ENCODE measurements at regions not wholly inside any gene's neighbourhood (a gene's known extent, or its start where the extent isn't known, plus 50 kb on each side); places are given as distances from the start of the nearest gene placed in this dataset.

GRCh38 chr6:126419901-126420300, 80.0 kb downstream of the CENPW start:
- in situ Hi-C loops (cut with MboI; ENCODE audit: low sequenced_read_pairs), result no loop called here
- no peak for DNase-seq (ENCODE audit: low spot score in 2 of 2)
- H3K36me3 ChIP-seq (replicated peaks), result no peaks in the 10 kb centered on the region
- H3K4me1 ChIP-seq, result no peaks in the 10 kb centered on the region
- H3K9me3 ChIP-seq, result no peaks in the 10 kb centered on the region
- no peak overlapping the region for H3K4me3 ChIP-seq
- no peaks in the 10 kb centered on the region for H3K27me3 ChIP-seq (ENCODE audit: low read depth)

GRCh38 chr6:126422912-126423311, 83.0 kb downstream of the CENPW start:
- Histone ChIP-seq H3K36me3 (replicated peaks) (no peaks in the 10 kb centered on the region), H3K4me3 (no peak overlapping the region), H3K4me1 (no peaks in the 10 kb centered on the region), H3K9me3 (no peaks in the 10 kb centered on the region), H3K27me3 (ENCODE audit: low read depth) (no peaks in the 10 kb centered on the region)
- DNase-seq (ENCODE audit: low spot score in 2 of 2), result no peak
- in situ Hi-C loops (cut with MboI; ENCODE audit: low sequenced_read_pairs), result no loop called here

- H3K9me3 ChIP-seq, result no peaks in the 10 kb centered on the region
- H3K36me3 ChIP-seq (replicated peaks), result no peaks in the 10 kb centered on the region
- no peak overlapping the region for H3K4me3 ChIP-seq
- in situ Hi-C loops (cut with MboI; ENCODE audit: low sequenced_read_pairs), result no loop called here
- no peaks in the 10 kb centered on the region for H3K4me1 ChIP-seq
- no peaks in the 10 kb centered on the region for H3K27me3 ChIP-seq (ENCODE audit: low read depth)
- DNase-seq (ENCODE audit: low spot score in 2 of 2), result no peak
Measured at GRCh38 chr6:126427713-126428112, 87.8 kb downstream of the CENPW start.

GRCh38 chr6:126429866-126430265, 90.0 kb downstream of the CENPW start:
- Histone ChIP-seq H3K9me3 (no peaks in the 10 kb centered on the region), H3K27me3 (ENCODE audit: low read depth) (no peaks in the 10 kb centered on the region), H3K4me1 (no peaks in the 10 kb centered on the region), H3K4me3 (no peak overlapping the region), H3K36me3 (replicated peaks) (no peaks in the 10 kb centered on the region)
- in situ Hi-C loops (cut with MboI; ENCODE audit: low sequenced_read_pairs), result no loop called here
- no peak for DNase-seq (ENCODE audit: low spot score in 2 of 2)

GRCh38 chr6:126432564-126432963, 92.6 kb downstream of the CENPW start:
- no peaks in the 10 kb centered on the region for H3K27me3 ChIP-seq (ENCODE audit: low read depth)
- H3K4me3 ChIP-seq, result no peak overlapping the region
- in situ Hi-C loops (cut with MboI; ENCODE audit: low sequenced_read_pairs), result no loop called here
- no peak for DNase-seq (ENCODE audit: low spot score in 2 of 2)
- H3K9me3 ChIP-seq, result no peaks in the 10 kb centered on the region
- no peaks in the 10 kb centered on the region for H3K4me1 ChIP-seq
- H3K36me3 ChIP-seq (replicated peaks), result no peaks in the 10 kb centered on the region

GRCh38 chr6:126433927-126434326, 94.0 kb downstream of the CENPW start:
- H3K4me1 ChIP-seq, result no peaks in the 10 kb centered on the region
- no peak overlapping the region for H3K4me3 ChIP-seq
- H3K27me3 ChIP-seq (ENCODE audit: low read depth), result no peaks in the 10 kb centered on the region
- H3K9me3 ChIP-seq, result no peaks in the 10 kb centered on the region
- no peaks in the 10 kb centered on the region for H3K36me3 ChIP-seq (replicated peaks)
- in situ Hi-C loops (cut with MboI; ENCODE audit: low sequenced_read_pairs), result no loop called here
- no peak for DNase-seq (ENCODE audit: low spot score in 2 of 2)

- H3K4me3 ChIP-seq, result no peak overlapping the region
- in situ Hi-C loops (cut with MboI; ENCODE audit: low sequenced_read_pairs), result no loop called here
- no peaks in the 10 kb centered on the region for H3K9me3 ChIP-seq
- H3K36me3 ChIP-seq (replicated peaks), result no peaks in the 10 kb centered on the region
- no peaks in the 10 kb centered on the region for H3K27me3 ChIP-seq (ENCODE audit: low read depth)
- no peak for DNase-seq (ENCODE audit: low spot score in 2 of 2)
- H3K4me1 ChIP-seq, result no peaks in the 10 kb centered on the region
Measured at GRCh38 chr6:126437205-126437604, 97.3 kb downstream of the CENPW start.

GRCh38 chr6:126439040-126439439, 99.1 kb downstream of the CENPW start:
- H3K9me3 ChIP-seq, result no peaks in the 10 kb centered on the region
- in situ Hi-C loops (cut with MboI; ENCODE audit: low sequenced_read_pairs), result no loop called here
- no peak overlapping the region for H3K4me3 ChIP-seq
- peaks cover 6% of the 10 kb centered on the region for H3K4me1 ChIP-seq
- no peaks in the 10 kb centered on the region for H3K27me3 ChIP-seq (ENCODE audit: low read depth)
- no peak for DNase-seq (ENCODE audit: low spot score in 2 of 2)
- H3K36me3 ChIP-seq (replicated peaks), result no peaks in the 10 kb centered on the region

GRCh38 chr6:126440923-126441322, 101.0 kb downstream of the CENPW start:
- DNase-seq (ENCODE audit: low spot score in 2 of 2), result no peak
- Histone ChIP-seq H3K9me3 (no peaks in the 10 kb centered on the region), H3K36me3 (replicated peaks) (no peaks in the 10 kb centered on the region), H3K27me3 (ENCODE audit: low read depth) (no peaks in the 10 kb centered on the region), H3K4me1 (peaks cover 19% of the 10 kb centered on the region), H3K4me3 (no peak overlapping the region)
- in situ Hi-C loops (cut with MboI; ENCODE audit: low sequenced_read_pairs), result no loop called here

- peaks cover 30% of the 10 kb centered on the region for H3K4me1 ChIP-seq
- in situ Hi-C loops (cut with MboI; ENCODE audit: low sequenced_read_pairs), result no loop called here
- no peaks in the 10 kb centered on the region for H3K36me3 ChIP-seq (replicated peaks)
- no peaks in the 10 kb centered on the region for H3K9me3 ChIP-seq
- peak in 1 of 2 experiments; percentile 23 for DNase-seq (ENCODE audit: low spot score in 2 of 2)
- H3K4me3 ChIP-seq, result no peak overlapping the region
- no peaks in the 10 kb centered on the region for H3K27me3 ChIP-seq (ENCODE audit: low read depth)
Measured at GRCh38 chr6:126444659-126445273, 104.9 kb downstream of the CENPW start.

GRCh38 chr6:126446248-126446647, 106.3 kb downstream of the CENPW start:
- Histone ChIP-seq H3K36me3 (replicated peaks) (no peaks in the 10 kb centered on the region), H3K9me3 (no peaks in the 10 kb centered on the region), H3K27me3 (ENCODE audit: low read depth) (no peaks in the 10 kb centered on the region), H3K4me1 (peaks cover 30% of the 10 kb centered on the region), H3K4me3 (no peak overlapping the region)
- in situ Hi-C loops (cut with MboI; ENCODE audit: low sequenced_read_pairs), result no loop called here
- DNase-seq (ENCODE audit: low spot score in 2 of 2), result peak in 1 of 2 experiments; percentile 47

- no peak overlapping the region for H3K4me3 ChIP-seq
- DNase-seq (ENCODE audit: low spot score in 2 of 2), result no peak
- in situ Hi-C loops (cut with MboI; ENCODE audit: low sequenced_read_pairs), result no loop called here
- peaks cover 30% of the 10 kb centered on the region for H3K4me1 ChIP-seq
- no peaks in the 10 kb centered on the region for H3K36me3 ChIP-seq (replicated peaks)
- H3K27me3 ChIP-seq (ENCODE audit: low read depth), result no peaks in the 10 kb centered on the region
- no peaks in the 10 kb centered on the region for H3K9me3 ChIP-seq
Measured at GRCh38 chr6:126447367-126447766, 107.5 kb downstream of the CENPW start.

GRCh38 chr6:126461045-126461444, 121.1 kb downstream of the CENPW start:
- no peak overlapping the region for H3K4me3 ChIP-seq
- DNase-seq (ENCODE audit: low spot score in 2 of 2), result no peak
- H3K27me3 ChIP-seq (ENCODE audit: low read depth), result no peaks in the 10 kb centered on the region
- no peaks in the 10 kb centered on the region for H3K9me3 ChIP-seq
- in situ Hi-C loops (cut with MboI; ENCODE audit: low sequenced_read_pairs), result no loop called here
- H3K36me3 ChIP-seq (replicated peaks), result no peaks in the 10 kb centered on the region
- H3K4me1 ChIP-seq, result no peaks in the 10 kb centered on the region

GRCh38 chr6:126464245-126464644, 124.3 kb downstream of the CENPW start:
- H3K4me3 ChIP-seq, result no peak overlapping the region
- H3K27me3 ChIP-seq (ENCODE audit: low read depth), result no peaks in the 10 kb centered on the region
- no peaks in the 10 kb centered on the region for H3K9me3 ChIP-seq
- H3K4me1 ChIP-seq, result no peaks in the 10 kb centered on the region
- DNase-seq (ENCODE audit: low spot score in 2 of 2), result no peak
- no peaks in the 10 kb centered on the region for H3K36me3 ChIP-seq (replicated peaks)
- in situ Hi-C loops (cut with MboI; ENCODE audit: low sequenced_read_pairs), result no loop called here

GRCh38 chr6:126475449-126475848, 135.5 kb downstream of the CENPW start:
- Histone ChIP-seq H3K27me3 (ENCODE audit: low read depth) (no peaks in the 10 kb centered on the region), H3K4me3 (no peak overlapping the region), H3K36me3 (replicated peaks) (no peaks in the 10 kb centered on the region), H3K4me1 (no peaks in the 10 kb centered on the region), H3K9me3 (no peaks in the 10 kb centered on the region; the same call in 1 of the 2 replicates)
- in situ Hi-C loops (cut with MboI; ENCODE audit: low sequenced_read_pairs), result no loop called here
- no peak for DNase-seq (ENCODE audit: low spot score in 2 of 2)
